Hindlimb muscle (tissue), 1 donor: ENCODE measurements at regions not wholly inside any gene's neighbourhood (a gene's known extent, or its start where the extent isn't known, plus 50 kb on each side); places are given as distances from the start of the nearest gene placed in this dataset.
A peak's percentile ranks its signal among the peaks of the same experiment; 100 is the strongest.

Experiments used
- DNase-seq: peaks from one replicate; pipeline ENCODE4 v3.0.0-alpha.2; 2013

- no peak for DNase-seq
These were observed 358.7 kb upstream of the PDGFD start for GRCh38 chr11:104522650-104523049.

GRCh38 chr11:104522123-104522522 is 358.2 kb upstream of the PDGFD start:
- no peak for DNase-seq

GRCh38 chr11:104510169-104510568 is 346.2 kb upstream of the PDGFD start:
- no peak for DNase-seq

- DNase-seq = no peak
These were observed 326.2 kb upstream of the PDGFD start for GRCh38 chr11:104490182-104490581.

GRCh38 chr11:104488561-104488960 is 324.6 kb upstream of the PDGFD start:
- no peak for DNase-seq

GRCh38 chr11:104487046-104487806 is 323.3 kb upstream of the PDGFD start:
- DNase-seq = no peak

- no peak for DNase-seq
These were observed 321.0 kb upstream of the PDGFD start for GRCh38 chr11:104484804-104485554.

- DNase-seq = no peak
These were observed 313.0 kb upstream of the PDGFD start for GRCh38 chr11:104476898-104477297.

- DNase-seq = no peak
These were observed 312.5 kb upstream of the PDGFD start for GRCh38 chr11:104476454-104476853.

GRCh38 chr11:104467404-104467803 is 303.5 kb upstream of the PDGFD start:
- DNase-seq = no peak

GRCh38 chr11:104465321-104465720 is 301.4 kb upstream of the PDGFD start:
- no peak for DNase-seq

- peak; percentile 65 for DNase-seq
These were observed 300.7 kb upstream of the PDGFD start for GRCh38 chr11:104464691-104465090.

GRCh38 chr11:104462341-104462740 is 298.4 kb upstream of the PDGFD start:
- no peak for DNase-seq

GRCh38 chr11:104451197-104451893 is 287.4 kb upstream of the PDGFD start:
- DNase-seq = peak; percentile 35

GRCh38 chr11:104443387-104443786 is 279.4 kb upstream of the PDGFD start:
- no peak for DNase-seq

- DNase-seq = no peak
These were observed 278.4 kb upstream of the PDGFD start for GRCh38 chr11:104442321-104442720.

GRCh38 chr11:104435494-104435893 is 271.5 kb upstream of the PDGFD start:
- no peak for DNase-seq

GRCh38 chr11:104433751-104434150 is 269.8 kb upstream of the PDGFD start:
- DNase-seq = no peak

- DNase-seq = no peak
These were observed 269.0 kb upstream of the PDGFD start for GRCh38 chr11:104432981-104433380.

- DNase-seq = no peak
These were observed 268.6 kb upstream of the PDGFD start for GRCh38 chr11:104432526-104432925.

- no peak for DNase-seq
These were observed 258.5 kb upstream of the PDGFD start for GRCh38 chr11:104422324-104422944.

GRCh38 chr11:104410336-104410735 is 246.4 kb upstream of the PDGFD start:
- no peak for DNase-seq

- DNase-seq = no peak
These were observed 244.7 kb upstream of the PDGFD start for GRCh38 chr11:104408630-104409029.
